Vagina (tissue), 2 donors: ENCODE measurements at regions not wholly inside any gene's neighbourhood (a gene's known extent, or its start where the extent isn't known, plus 50 kb on each side); places are given as distances from the start of the nearest gene placed in this dataset.

ENCODE experiments used
- CTCF ChIP-seq, 3 experiments: fragments of 450-650 bp in 2 of 3; fragments of 200-600 bp in 1 of 3; sonication (generic) in 1 of 3; IDR thresholded peaks; one replicate each; pipeline ENCODE4 v1.5.1; 2017 to 2019; ENCODE audit warnings: antibody characterized with exemption in 3 of 3, mild to moderate bottlenecking in 2 of 3, moderate library complexity in 2 of 3
- POLR2A ChIP-seq, 2 donors: fragments of 450-650 bp; IDR thresholded peaks; one replicate each; pipeline ENCODE4 v1.6.1; 2017; ENCODE audit warnings: antibody characterized with exemption in 2 of 2, mild to moderate bottlenecking in 2 of 2, moderate library complexity in 2 of 2
- POLR2AphosphoS5 ChIP-seq, 2 donors: sonication (generic); formaldehyde crosslinking; IDR thresholded peaks; one replicate each; pipeline ENCODE4 v1.9.0; 2017; ENCODE audit warnings: antibody characterized with exemption in 2 of 2, mild to moderate bottlenecking in 2 of 2, low read depth in 1 of 2; ENCODE audit not compliant: insufficient read depth in 1 of 2

GRCh38 chr2:217689053-217689452 is 313.7 kb downstream of the TNS1 start:
- TF ChIP-seq POLR2A (IDR thresholded peaks at IDR 0.05) (no peak), POLR2AphosphoS5 (IDR thresholded peaks at IDR 0.05; ENCODE audit: insufficient read depth in 1 of 2, low read depth in 1 of 2) (no peak), CTCF (IDR thresholded peaks at IDR 0.05) (no peak)
